ENCODE measurements at regions not wholly inside any gene's neighbourhood (a gene's known extent, or its start where the extent isn't known, plus 50 kb on each side); places are given as distances from the start of the nearest gene placed in this dataset.

DNA sequence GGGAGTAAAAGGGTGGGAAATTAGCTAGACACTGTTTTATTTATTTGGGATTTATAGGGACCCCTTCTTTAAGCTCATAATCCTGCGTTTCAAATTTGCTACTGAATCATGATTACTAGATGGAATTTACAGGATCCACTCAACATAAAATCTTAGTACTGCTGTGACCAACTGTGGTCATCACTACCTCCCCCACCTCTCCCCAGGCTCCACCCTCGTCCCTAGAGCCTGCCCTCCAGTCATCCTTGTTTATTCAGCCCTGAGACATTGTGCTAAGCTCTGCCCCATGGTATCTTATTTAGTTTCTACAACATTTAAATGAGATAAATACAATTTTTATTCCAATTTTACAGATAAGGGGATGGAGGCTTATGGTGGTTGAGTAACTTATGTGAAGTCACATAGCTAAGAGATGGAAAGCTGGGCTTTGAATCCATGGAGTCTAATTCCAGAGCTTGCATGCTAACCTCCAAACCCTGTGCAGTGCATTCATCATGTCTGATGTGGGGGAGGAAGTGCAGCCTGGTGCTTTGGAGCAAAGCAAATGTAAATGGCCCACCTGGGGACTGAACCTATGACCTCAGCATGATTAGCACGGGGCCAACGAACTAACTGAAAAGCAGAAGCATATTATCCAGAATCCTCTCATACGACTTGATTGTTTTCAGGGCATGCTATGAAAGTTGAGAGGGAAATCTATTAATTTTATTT lies 502.4 kb downstream of the TMEM182 start:
- no peaks in the 10 kb centered on the region for H3K27me3 ChIP-seq (ENCODE audit: insufficient read depth, low read length, poor library complexity)
- no peaks in the 10 kb centered on the region for H3K79me2 ChIP-seq (ENCODE audit: insufficient read depth, low read length)
- no peaks in the 10 kb centered on the region for H4K20me1 ChIP-seq (ENCODE audit: insufficient read depth, low read length)
- no peak for TF ChIP-seq EZH2 (IDR thresholded peaks at IDR 0.05; ENCODE audit: borderline replicate concordance, low read depth, low read length, severe bottlenecking)
- TF ChIP-seq, protein P1, sequence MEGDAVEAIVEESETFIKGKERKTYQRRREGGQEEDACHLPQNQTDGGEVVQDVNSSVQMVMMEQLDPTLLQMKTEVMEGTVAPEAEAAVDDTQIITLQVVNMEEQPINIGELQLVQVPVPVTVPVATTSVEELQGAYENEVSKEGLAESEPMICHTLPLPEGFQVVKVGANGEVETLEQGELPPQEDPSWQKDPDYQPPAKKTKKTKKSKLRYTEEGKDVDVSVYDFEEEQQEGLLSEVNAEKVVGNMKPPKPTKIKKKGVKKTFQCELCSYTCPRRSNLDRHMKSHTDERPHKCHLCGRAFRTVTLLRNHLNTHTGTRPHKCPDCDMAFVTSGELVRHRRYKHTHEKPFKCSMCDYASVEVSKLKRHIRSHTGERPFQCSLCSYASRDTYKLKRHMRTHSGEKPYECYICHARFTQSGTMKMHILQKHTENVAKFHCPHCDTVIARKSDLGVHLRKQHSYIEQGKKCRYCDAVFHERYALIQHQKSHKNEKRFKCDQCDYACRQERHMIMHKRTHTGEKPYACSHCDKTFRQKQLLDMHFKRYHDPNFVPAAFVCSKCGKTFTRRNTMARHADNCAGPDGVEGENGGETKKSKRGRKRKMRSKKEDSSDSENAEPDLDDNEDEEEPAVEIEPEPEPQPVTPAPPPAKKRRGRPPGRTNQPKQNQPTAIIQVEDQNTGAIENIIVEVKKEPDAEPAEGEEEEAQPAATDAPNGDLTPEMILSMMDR (IDR thresholded peaks at IDR 0.05; ENCODE audit: borderline replicate concordance, extremely low read depth, low read length, poor library complexity, severe bottlenecking), result no peak
- H3K9me3 ChIP-seq (ENCODE audit: insufficient read depth, low read length, severe bottlenecking), result no peaks in the 10 kb centered on the region
- no peak overlapping the region for H3K4me2 ChIP-seq (ENCODE audit: insufficient read depth, low read length)
- no peak overlapping the region for H3K27ac ChIP-seq (ENCODE audit: low read length)
- H3K36me3 ChIP-seq (ENCODE audit: insufficient read depth, low read length), result no peaks in the 10 kb centered on the region
- no peaks in the 10 kb centered on the region for H3K4me1 ChIP-seq (ENCODE audit: insufficient read depth, low read length)
- ATAC-seq (ENCODE audit: insufficient read depth, low read depth) (no peak), DNase-seq (no peak)
- no peak overlapping the region for H2AFZ ChIP-seq (ENCODE audit: low read depth, low read length)
- no peak overlapping the region for H3K9ac ChIP-seq (ENCODE audit: low read depth, low read length)
- H3K4me3 ChIP-seq (ENCODE audit: low read depth in 1 of 2, low read length in 2 of 2), result no peak overlapping the region

DNA sequence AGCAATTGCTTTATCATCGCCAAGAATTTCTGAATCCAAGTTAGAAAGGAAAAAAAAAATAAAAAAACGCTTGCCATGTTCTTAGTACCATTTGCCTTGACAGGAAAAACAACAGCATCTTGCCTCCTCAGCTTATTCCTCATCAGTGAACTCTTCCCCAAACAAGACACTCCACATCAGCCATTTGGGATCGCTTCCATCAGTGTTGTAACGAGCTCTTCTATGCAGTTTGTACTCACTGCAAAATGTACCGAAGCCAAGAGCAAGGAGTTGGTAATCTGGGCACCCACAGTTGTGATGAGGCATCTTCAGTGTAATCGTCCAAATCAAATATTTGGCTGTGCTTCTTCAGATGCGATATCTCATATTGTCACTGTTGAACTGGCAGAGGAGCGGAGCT lies 503.7 kb downstream of the TMEM182 start:
- no peak overlapping the region for H3K27ac ChIP-seq (ENCODE audit: low read length)
- no peaks in the 10 kb centered on the region for H3K36me3 ChIP-seq (ENCODE audit: insufficient read depth, low read length)
- H3K4me2 ChIP-seq (ENCODE audit: insufficient read depth, low read length), result no peak overlapping the region
- no peaks in the 10 kb centered on the region for H3K4me1 ChIP-seq (ENCODE audit: insufficient read depth, low read length)
- H3K79me2 ChIP-seq (ENCODE audit: insufficient read depth, low read length), result no peaks in the 10 kb centered on the region
- no peaks in the 10 kb centered on the region for H4K20me1 ChIP-seq (ENCODE audit: insufficient read depth, low read length)
- TF ChIP-seq EZH2 (IDR thresholded peaks at IDR 0.05; ENCODE audit: borderline replicate concordance, low read depth, low read length, severe bottlenecking), result no peak
- TF ChIP-seq, protein P1 (IDR thresholded peaks at IDR 0.05; ENCODE audit: borderline replicate concordance, extremely low read depth, low read length, poor library complexity, severe bottlenecking), result no peak
- no peak overlapping the region for H2AFZ ChIP-seq (ENCODE audit: low read depth, low read length)
- DNase-seq (no peak), ATAC-seq (ENCODE audit: insufficient read depth, low read depth) (no peak)
- no peaks in the 10 kb centered on the region for H3K9me3 ChIP-seq (ENCODE audit: insufficient read depth, low read length, severe bottlenecking)
- H3K9ac ChIP-seq (ENCODE audit: low read depth, low read length), result no peak overlapping the region
- H3K27me3 ChIP-seq (ENCODE audit: insufficient read depth, low read length, poor library complexity), result no peaks in the 10 kb centered on the region
- no peak overlapping the region for H3K4me3 ChIP-seq (ENCODE audit: low read depth in 1 of 2, low read length in 2 of 2)

GRCh38 chr2:103268841-103269498 lies 507.1 kb downstream of the TMEM182 start:
- H3K27me3 ChIP-seq (ENCODE audit: insufficient read depth, low read length, poor library complexity), result no peaks in the 10 kb centered on the region
- TF ChIP-seq, protein P1 (IDR thresholded peaks at IDR 0.05; ENCODE audit: borderline replicate concordance, extremely low read depth, low read length, poor library complexity, severe bottlenecking), result no peak
- TF ChIP-seq EZH2 (IDR thresholded peaks at IDR 0.05; ENCODE audit: borderline replicate concordance, low read depth, low read length, severe bottlenecking), result no peak
- H3K9me3 ChIP-seq (ENCODE audit: insufficient read depth, low read length, severe bottlenecking), result peaks cover 3% of the 10 kb centered on the region
- DNase-seq (no peak), ATAC-seq (ENCODE audit: insufficient read depth, low read depth) (no peak)
- H3K9ac ChIP-seq (ENCODE audit: low read depth, low read length), result no peak overlapping the region
- no peak overlapping the region for H3K27ac ChIP-seq (ENCODE audit: low read length)
- no peak overlapping the region for H2AFZ ChIP-seq (ENCODE audit: low read depth, low read length)
- H3K4me1 ChIP-seq (ENCODE audit: insufficient read depth, low read length), result no peaks in the 10 kb centered on the region
- no peak overlapping the region for H3K4me2 ChIP-seq (ENCODE audit: insufficient read depth, low read length)
- no peaks in the 10 kb centered on the region for H4K20me1 ChIP-seq (ENCODE audit: insufficient read depth, low read length)
- H3K79me2 ChIP-seq (ENCODE audit: insufficient read depth, low read length), result no peaks in the 10 kb centered on the region
- H3K4me3 ChIP-seq (ENCODE audit: low read depth in 1 of 2, low read length in 2 of 2), result no peak overlapping the region
- H3K36me3 ChIP-seq (ENCODE audit: insufficient read depth, low read length), result no peaks in the 10 kb centered on the region

All from DND-41 (cell line).